ENCODE measurements at regions not wholly inside any gene's neighbourhood (a gene's known extent, or its start where the extent isn't known, plus 50 kb on each side); places are given as distances from the start of the nearest gene placed in this dataset.
A peak's percentile ranks its signal among the peaks of the same experiment; 100 is the strongest.
"Not testable (repeated sequence)": the region's sequence is repeated elsewhere in the genome, so short reads cannot be mapped to it uniquely, and the experiment has no call there.

GRCh38 chr20:58573257-58573656 lies 58.1 kb upstream of the APCDD1L start:
- H3K9me3 ChIP-seq (ENCODE audit: low read length): no peaks in the 10 kb centered on the region
- no peak overlapping the region for H3K27ac ChIP-seq (ENCODE audit: extremely low read length, insufficient read depth, low read length)
- 5% methylated on average over 9 of the region's 9 CpGs for WGBS (ENCODE audit: low lambda C conversion rate)
- no peaks in the 10 kb centered on the region for H3K4me1 ChIP-seq (ENCODE audit: insufficient read depth, low read length)
- H3K4me2 ChIP-seq (ENCODE audit: low read depth, low read length): no peak overlapping the region
- ChIA-PET CTCF (ENCODE audit: low intra/inter-chr PET ratio, low total read pairs) (no interaction called here), POLR2A (no interaction called here)
- no peaks in the 10 kb centered on the region; the same call in 1 of the 2 replicates for H4K20me1 ChIP-seq (ENCODE audit: insufficient read depth, low read length)
- peaks cover 24 to 93% of the 10 kb centered on the region in 2 experiments; a peak in 4 of 5 replicates for H3K27me3 ChIP-seq (ENCODE audit: control insufficient read depth in 1 of 2, insufficient read depth in 2 of 2, low read length in 2 of 2)
- H3K79me2 ChIP-seq (ENCODE audit: insufficient read depth, low read length): no peaks in the 10 kb centered on the region
- in situ Hi-C loops (cut with HindIII; ENCODE audit: extremely low pct_ligation_motif_present, low pct_unique_long_range_greater_than_20kb): no loop called here
- intact Hi-C loops (cut with micrococcal nuclease; ENCODE audit: unreplicated experiment): no loop called here
- TF ChIP-seq ZBTB40 (IDR thresholded peaks at IDR 0.05): no peak
- peak; percentile 92 for TF ChIP-seq ZBTB40 (CRISPR knock-in tag; IDR thresholded peaks at IDR 0.05)
- no peak for TF ChIP-seq ZNF253 (CRISPR knock-in tag; IDR thresholded peaks at IDR 0.05; ENCODE audit: borderline replicate concordance)
- H2AFZ ChIP-seq (ENCODE audit: low read length): no peak overlapping the region
- no peak overlapping the region for H3K4me3 ChIP-seq (replicated peaks in 1 of 3; ENCODE audit: insufficient read depth in 1 of 3, low read depth in 2 of 3, low read length in 3 of 3)
- BruUV-seq (replicated peaks): no TSS peak
- DNase-seq (ENCODE audit: low spot score) (no peak), FAIRE-seq (no peak), ATAC-seq (no peak)
- H3K9ac ChIP-seq (ENCODE audit: insufficient read depth, low read depth, low read length): no peak overlapping the region
- H3K36me3 ChIP-seq (replicated peaks in 1 of 2; ENCODE audit: control insufficient read depth in 1 of 2, insufficient read depth in 2 of 2, low read length in 2 of 2): no peaks in the 10 kb centered on the region

- CTCF ChIA-PET (ENCODE audit: low intra/inter-chr PET ratio, low total read pairs); POLR2A ChIA-PET; H3K4me2 ChIP-seq (ENCODE audit: low read depth, low read length); DNase-seq (ENCODE audit: low spot score); BruUV-seq (replicated peaks); FAIRE-seq; intact Hi-C loops (cut with micrococcal nuclease; ENCODE audit: unreplicated experiment); H3K79me2 ChIP-seq (ENCODE audit: insufficient read depth, low read length); in situ Hi-C loops (cut with HindIII; ENCODE audit: extremely low pct_ligation_motif_present, low pct_unique_long_range_greater_than_20kb); H3K27ac ChIP-seq (ENCODE audit: extremely low read length, insufficient read depth, low read length); H3K36me3 ChIP-seq (replicated peaks in 1 of 2; ENCODE audit: control insufficient read depth in 1 of 2, insufficient read depth in 2 of 2, low read length in 2 of 2); H3K4me3 ChIP-seq (replicated peaks in 1 of 3; ENCODE audit: insufficient read depth in 1 of 3, low read depth in 2 of 3, low read length in 3 of 3); H3K9ac ChIP-seq (ENCODE audit: insufficient read depth, low read depth, low read length); H4K20me1 ChIP-seq (ENCODE audit: insufficient read depth, low read length); H3K4me1 ChIP-seq (ENCODE audit: insufficient read depth, low read length); H3K9me3 ChIP-seq (ENCODE audit: low read length); ATAC-seq; H2AFZ ChIP-seq (ENCODE audit: low read length): not testable (repeated sequence)
- peaks cover 23 to 93% of the 10 kb centered on the region in 2 experiments; a peak in 4 of 5 replicates for H3K27me3 ChIP-seq (ENCODE audit: control insufficient read depth in 1 of 2, insufficient read depth in 2 of 2, low read length in 2 of 2)
- 37% methylated on average over 4 of the region's 4 CpGs for WGBS (ENCODE audit: low lambda C conversion rate)
Measured at GRCh38 chr20:58572428-58572763, 57.2 kb upstream of the APCDD1L start.
